Testis (tissue), 2 donors: ENCODE measurements at regions not wholly inside any gene's neighbourhood (a gene's known extent, or its start where the extent isn't known, plus 50 kb on each side); places are given as distances from the start of the nearest gene placed in this dataset.

Experiments
- DNase-seq: peaks from one replicate; pipeline ENCODE4 v3.0.0-alpha.2; 2019
- H3K27ac ChIP-seq, 2 donors: fragments of 200-600 bp; sonication (generic); one replicate each; pipeline ENCODE4 v1.5.1; 2019
- H3K27me3 ChIP-seq: fragments of 200-600 bp; sonication (generic); one replicate; pipeline ENCODE4 v1.5.1; 2019
- H3K36me3 ChIP-seq: fragments of 200-600 bp; sonication (generic); one replicate; pipeline ENCODE4 v1.5.1; 2017; ENCODE audit warnings: low read depth; ENCODE audit errors: missing control alignments
- H3K4me1 ChIP-seq: fragments of 200-600 bp; sonication (generic); one replicate; pipeline ENCODE4 v1.5.1; 2019
- H3K4me3 ChIP-seq, 2 donors: fragments of 200-600 bp; sonication (generic); one replicate each; pipeline ENCODE4 v1.5.1; 2017 to 2019
- H3K9me3 ChIP-seq: fragments of 200-600 bp; sonication (generic); one replicate; pipeline ENCODE4 v1.5.1; 2017
- CTCF ChIP-seq, 3 experiments: fragments of 450-650 bp in 2 of 3; fragments of 200-600 bp in 1 of 3; sonication (generic) in 1 of 3; IDR thresholded peaks; one replicate each; pipeline ENCODE4 v1.5.1; 2016 to 2019; ENCODE audit warnings: antibody characterized with exemption in 3 of 3, mild to moderate bottlenecking in 2 of 3, moderate library complexity in 1 of 3
- POLR2A ChIP-seq: fragments of 450-650 bp; IDR thresholded peaks from one replicate; pipeline ENCODE4 v1.6.1; 2017; ENCODE audit warnings: antibody characterized with exemption, mild to moderate bottlenecking, moderate library complexity
- WGBS, 2 donors: methylation state at CpG; one replicate each; pipeline ENCODE4 v1.1.5; 2018; 5-methylcytosine and 5-hydroxymethylcytosine counted together
- intact Hi-C: fragments of 100-400 bp; cut with DNase I; formaldehyde crosslinking; loops from one replicate; pipeline ENCODE4 v1.15.1; 2023; ENCODE audit warnings: low total_unique reads

GRCh38 chr3:158958873-158959272 lies 157.0 kb downstream of the MFSD1 start:
- H3K9me3 ChIP-seq: no peaks in the 10 kb centered on the region
- H3K27ac ChIP-seq: no peak overlapping the region
- DNase-seq: no peak
- intact Hi-C loops: no loop called here
- no peak overlapping the region for H3K4me3 ChIP-seq
- WGBS, 2 donors: 92 to 100% methylated on average over 2 of the region's 2 CpGs
- H3K4me1 ChIP-seq: no peaks in the 10 kb centered on the region
- H3K36me3 ChIP-seq: no peaks in the 10 kb centered on the region
- H3K27me3 ChIP-seq: no peaks in the 10 kb centered on the region
- TF ChIP-seq POLR2A (no peak), CTCF (IDR thresholded peaks at IDR 0.05) (no peak)

- H3K27me3 ChIP-seq: no peaks in the 10 kb centered on the region
- no peak for DNase-seq
- no peaks in the 10 kb centered on the region for H3K4me1 ChIP-seq
- intact Hi-C loops: no loop called here
- WGBS, 2 donors: 69 to 78% methylated on average over 4 of the region's 4 CpGs
- H3K36me3 ChIP-seq: no peaks in the 10 kb centered on the region
- no peaks in the 10 kb centered on the region for H3K9me3 ChIP-seq
- TF ChIP-seq POLR2A (no peak), CTCF (IDR thresholded peaks at IDR 0.05) (no peak)
- no peak overlapping the region for H3K4me3 ChIP-seq
- H3K27ac ChIP-seq: no peak overlapping the region
Measured at GRCh38 chr3:158961471-158961870, 159.6 kb downstream of the MFSD1 start.

- WGBS, 2 donors: 55 to 81% methylated on average over 3 of the region's 3 CpGs
- no peak for TF ChIP-seq CTCF (IDR thresholded peaks at IDR 0.05)
- no peaks in the 10 kb centered on the region for H3K9me3 ChIP-seq
- intact Hi-C loops: no loop called here
- H3K4me1 ChIP-seq: no peaks in the 10 kb centered on the region
- H3K27ac ChIP-seq: no peak overlapping the region
- H3K27me3 ChIP-seq: no peaks in the 10 kb centered on the region
- no peak for DNase-seq
- H3K4me3 ChIP-seq: no peak overlapping the region
- H3K36me3 ChIP-seq: no peaks in the 10 kb centered on the region
Measured at GRCh38 chr3:158961911-158962310, 160.1 kb downstream of the MFSD1 start.

GRCh38 chr3:158970006-158970405 lies 168.2 kb downstream of the MFSD1 start:
- TF ChIP-seq POLR2A: no peak
- TF ChIP-seq CTCF (IDR thresholded peaks at IDR 0.05): no peak
- DNase-seq: no peak
- Histone ChIP-seq H3K4me1 (no peaks in the 10 kb centered on the region), H3K4me3 (no peak overlapping the region), H3K27ac (no peak overlapping the region), H3K27me3 (no peaks in the 10 kb centered on the region), H3K36me3 (no peaks in the 10 kb centered on the region), H3K9me3 (no peaks in the 10 kb centered on the region)
- intact Hi-C loops: no loop called here
- 70 to 71% methylated on average over 2 of the region's 2 CpGs for WGBS, 2 donors

- Histone ChIP-seq H3K4me3 (no peak overlapping the region), H3K4me1 (no peaks in the 10 kb centered on the region), H3K27me3 (no peaks in the 10 kb centered on the region), H3K27ac (no peak overlapping the region), H3K9me3 (no peaks in the 10 kb centered on the region), H3K36me3 (no peaks in the 10 kb centered on the region)
- TF ChIP-seq CTCF (IDR thresholded peaks at IDR 0.05): no peak
- TF ChIP-seq POLR2A: no peak
- no peak for DNase-seq
- 56 to 66% methylated on average over 1 of the region's 1 CpG for WGBS, 2 donors
- intact Hi-C loops: no loop called here
Measured at GRCh38 chr3:158974904-158975303, 173.1 kb downstream of the MFSD1 start.
